ENCODE measurements at regions not wholly inside any gene's neighbourhood (a gene's known extent, or its start where the extent isn't known, plus 50 kb on each side); places are given as distances from the start of the nearest gene placed in this dataset.

DNA sequence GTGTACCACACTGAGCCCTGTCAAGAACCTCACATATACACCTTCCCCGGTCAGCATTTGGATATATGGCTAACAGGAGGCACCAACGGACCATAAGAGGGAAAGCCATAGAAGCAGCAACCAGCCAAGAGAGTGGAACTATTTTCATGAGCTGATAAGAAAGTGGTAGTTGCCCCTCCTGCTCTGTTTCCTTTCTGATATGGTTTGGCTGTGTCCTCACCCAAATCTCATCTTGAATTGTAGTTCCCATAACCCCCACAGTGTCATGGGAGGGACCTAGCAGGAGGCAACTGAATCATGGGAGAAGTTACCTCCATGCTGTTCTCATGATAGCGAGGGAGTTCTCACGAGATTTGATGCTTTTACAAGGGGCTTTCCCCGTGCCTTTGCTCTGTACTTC is 366.1 kb upstream of the DAB1 start:
- intact Hi-C loops (cut with micrococcal nuclease; ENCODE audit: unreplicated experiment) = no loop called here
- H3K4me1 ChIP-seq (ENCODE audit: insufficient read depth, low read length, poor library complexity, severe bottlenecking) = peaks cover 7% of the 10 kb centered on the region
- POLR2A ChIA-PET (ENCODE audit: low non-redundant PET) = no interaction called here
- no peak overlapping the region for H3K27ac ChIP-seq (ENCODE audit: low read depth, low read length, poor library complexity, severe bottlenecking)
- no peak for TF ChIP-seq EZH2 (IDR thresholded peaks at IDR 0.05; ENCODE audit: borderline replicate concordance, low read depth, low read length, poor library complexity, severe bottlenecking)
- TF ChIP-seq, protein P1, sequence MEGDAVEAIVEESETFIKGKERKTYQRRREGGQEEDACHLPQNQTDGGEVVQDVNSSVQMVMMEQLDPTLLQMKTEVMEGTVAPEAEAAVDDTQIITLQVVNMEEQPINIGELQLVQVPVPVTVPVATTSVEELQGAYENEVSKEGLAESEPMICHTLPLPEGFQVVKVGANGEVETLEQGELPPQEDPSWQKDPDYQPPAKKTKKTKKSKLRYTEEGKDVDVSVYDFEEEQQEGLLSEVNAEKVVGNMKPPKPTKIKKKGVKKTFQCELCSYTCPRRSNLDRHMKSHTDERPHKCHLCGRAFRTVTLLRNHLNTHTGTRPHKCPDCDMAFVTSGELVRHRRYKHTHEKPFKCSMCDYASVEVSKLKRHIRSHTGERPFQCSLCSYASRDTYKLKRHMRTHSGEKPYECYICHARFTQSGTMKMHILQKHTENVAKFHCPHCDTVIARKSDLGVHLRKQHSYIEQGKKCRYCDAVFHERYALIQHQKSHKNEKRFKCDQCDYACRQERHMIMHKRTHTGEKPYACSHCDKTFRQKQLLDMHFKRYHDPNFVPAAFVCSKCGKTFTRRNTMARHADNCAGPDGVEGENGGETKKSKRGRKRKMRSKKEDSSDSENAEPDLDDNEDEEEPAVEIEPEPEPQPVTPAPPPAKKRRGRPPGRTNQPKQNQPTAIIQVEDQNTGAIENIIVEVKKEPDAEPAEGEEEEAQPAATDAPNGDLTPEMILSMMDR (conservative IDR thresholded peaks at IDR 0.05; ENCODE audit: low read depth, low read length) = no peak
- no TSS peak for BruUV-seq (replicated peaks)
- no peaks in the 10 kb centered on the region for H3K36me3 ChIP-seq (ENCODE audit: insufficient read depth, low read length, poor library complexity, severe bottlenecking)
- no peaks in the 10 kb centered on the region for H3K9me3 ChIP-seq (ENCODE audit: low read depth, low read length, poor library complexity, severe bottlenecking)
- no peak for DNase-seq (ENCODE audit: low spot score)
- no peaks in the 10 kb centered on the region for H3K27me3 ChIP-seq (replicated peaks; ENCODE audit: insufficient read depth, low read depth, low read length, poor library complexity)
- CTCF ChIA-PET = no interaction called here
- H3K4me3 ChIP-seq (ENCODE audit: low read depth, low read length, poor library complexity, severe bottlenecking) = no peak overlapping the region

DNA sequence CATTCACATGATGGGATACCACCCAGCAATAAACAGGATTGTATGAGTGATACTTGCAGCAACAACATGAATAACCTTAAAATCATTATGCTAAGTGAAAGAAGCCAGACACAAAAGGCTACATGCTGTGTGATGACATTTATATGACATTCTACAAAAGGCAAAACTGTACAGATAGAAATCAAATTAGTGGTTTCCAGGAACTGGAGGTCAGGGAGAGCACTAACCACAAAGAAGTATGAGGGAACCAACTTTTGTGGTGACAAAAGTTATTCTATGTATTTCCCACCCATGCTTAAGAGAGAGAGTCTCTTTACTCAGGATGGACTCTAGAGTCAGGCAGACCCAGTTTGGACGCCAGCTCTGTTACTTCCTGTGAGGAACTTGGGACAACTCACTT is 364.5 kb upstream of the DAB1 start:
- Histone ChIP-seq H3K27ac (ENCODE audit: low read depth, low read length, poor library complexity, severe bottlenecking) (no peak overlapping the region), H3K27me3 (replicated peaks; ENCODE audit: insufficient read depth, low read depth, low read length, poor library complexity) (no peaks in the 10 kb centered on the region), H3K4me1 (ENCODE audit: insufficient read depth, low read length, poor library complexity, severe bottlenecking) (peaks cover 7% of the 10 kb centered on the region), H3K4me3 (ENCODE audit: low read depth, low read length, poor library complexity, severe bottlenecking) (no peak overlapping the region), H3K36me3 (ENCODE audit: insufficient read depth, low read length, poor library complexity, severe bottlenecking) (no peaks in the 10 kb centered on the region), H3K9me3 (ENCODE audit: low read depth, low read length, poor library complexity, severe bottlenecking) (no peaks in the 10 kb centered on the region)
- POLR2A ChIA-PET (ENCODE audit: low non-redundant PET) = no interaction called here
- DNase-seq (ENCODE audit: low spot score) = peak; percentile 80
- TF ChIP-seq, protein P1 (conservative IDR thresholded peaks at IDR 0.05; ENCODE audit: low read depth, low read length) = no peak
- no peak for TF ChIP-seq EZH2 (IDR thresholded peaks at IDR 0.05; ENCODE audit: borderline replicate concordance, low read depth, low read length, poor library complexity, severe bottlenecking)
- no TSS peak for BruUV-seq (replicated peaks)
- intact Hi-C loops (cut with micrococcal nuclease; ENCODE audit: unreplicated experiment) = no loop called here
- CTCF ChIA-PET = no interaction called here

DNA sequence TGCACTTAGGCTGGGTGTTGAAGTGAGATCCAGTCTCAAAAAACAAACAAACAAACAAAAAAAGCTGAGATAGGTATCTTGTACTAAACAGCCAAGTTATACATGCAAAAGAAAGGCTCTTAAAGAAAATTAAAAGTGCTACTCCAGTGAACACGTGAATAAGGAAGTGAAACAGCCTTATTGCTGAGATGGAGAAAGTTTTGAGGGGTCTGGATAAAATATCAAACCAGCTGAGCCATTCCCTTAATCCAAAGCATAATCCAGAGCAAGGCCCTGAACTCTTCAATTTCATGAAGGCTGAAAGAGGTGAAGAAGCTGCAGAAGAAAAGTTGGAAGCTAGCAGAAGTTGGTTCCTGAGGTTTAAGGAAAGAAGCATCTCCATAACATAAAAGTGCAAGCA is 360.5 kb upstream of the DAB1 start:
- no peaks in the 10 kb centered on the region for H3K36me3 ChIP-seq (ENCODE audit: insufficient read depth, low read length, poor library complexity, severe bottlenecking)
- intact Hi-C loops (cut with micrococcal nuclease; ENCODE audit: unreplicated experiment) = no loop called here
- no TSS peak for BruUV-seq (replicated peaks)
- H3K9me3 ChIP-seq (ENCODE audit: low read depth, low read length, poor library complexity, severe bottlenecking) = no peaks in the 10 kb centered on the region
- TF ChIP-seq, protein P1 (conservative IDR thresholded peaks at IDR 0.05; ENCODE audit: low read depth, low read length) = no peak
- TF ChIP-seq EZH2 (IDR thresholded peaks at IDR 0.05; ENCODE audit: borderline replicate concordance, low read depth, low read length, poor library complexity, severe bottlenecking) = no peak
- CTCF ChIA-PET = interaction anchor here (0.7 kb wide), 1 partner anchor 25 kb away, joined by 3 read pairs; no protein-coding TSS in a partner anchor
- no peak for DNase-seq (ENCODE audit: low spot score)
- H3K27me3 ChIP-seq (replicated peaks; ENCODE audit: insufficient read depth, low read depth, low read length, poor library complexity) = no peaks in the 10 kb centered on the region
- peaks cover 7% of the 10 kb centered on the region for H3K4me1 ChIP-seq (ENCODE audit: insufficient read depth, low read length, poor library complexity, severe bottlenecking)
- no peak overlapping the region for H3K27ac ChIP-seq (ENCODE audit: low read depth, low read length, poor library complexity, severe bottlenecking)
- POLR2A ChIA-PET (ENCODE audit: low non-redundant PET) = interaction anchor here (0.6 kb wide), 1 partner anchor 236 kb away, joined by 9 read pairs; no protein-coding TSS in a partner anchor
- no peak overlapping the region for H3K4me3 ChIP-seq (ENCODE audit: low read depth, low read length, poor library complexity, severe bottlenecking)
